ENCODE measurements at regions not wholly inside any gene's neighbourhood (a gene's known extent, or its start where the extent isn't known, plus 50 kb on each side); places are given as distances from the start of the nearest gene placed in this dataset.
"Not testable (repeated sequence)": the region's sequence is repeated elsewhere in the genome, so short reads cannot be mapped to it uniquely, and the experiment has no call there.

DNA sequence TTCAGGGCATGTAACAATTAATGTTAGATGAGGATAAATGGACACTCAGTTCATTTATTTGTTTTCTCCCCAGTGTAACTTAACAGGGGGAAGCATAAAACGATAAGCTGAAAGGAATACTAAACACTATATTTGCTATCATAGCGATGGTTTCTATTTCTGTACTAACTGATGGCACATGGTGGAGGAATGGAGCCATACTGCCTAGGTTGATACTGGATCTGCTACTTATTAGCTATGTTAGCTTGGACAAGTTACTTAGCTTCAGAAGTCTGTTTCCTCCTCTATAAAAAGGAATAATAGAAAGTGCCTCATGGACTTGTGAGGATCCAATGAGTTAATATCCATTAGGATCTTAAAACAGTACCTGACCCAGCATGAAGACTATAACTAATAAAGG is 127.5 kb downstream of the NBPF8 start:
- intact Hi-C loops (cut with DNase I); DNase-seq (ENCODE audit: low spot score); ATAC-seq: not testable (repeated sequence)

- ATAC-seq; DNase-seq (ENCODE audit: low spot score); intact Hi-C loops (cut with DNase I): not testable (repeated sequence)
Measured at GRCh38 chr1:120542940-120543339, 128.1 kb downstream of the NBPF8 start.

DNA sequence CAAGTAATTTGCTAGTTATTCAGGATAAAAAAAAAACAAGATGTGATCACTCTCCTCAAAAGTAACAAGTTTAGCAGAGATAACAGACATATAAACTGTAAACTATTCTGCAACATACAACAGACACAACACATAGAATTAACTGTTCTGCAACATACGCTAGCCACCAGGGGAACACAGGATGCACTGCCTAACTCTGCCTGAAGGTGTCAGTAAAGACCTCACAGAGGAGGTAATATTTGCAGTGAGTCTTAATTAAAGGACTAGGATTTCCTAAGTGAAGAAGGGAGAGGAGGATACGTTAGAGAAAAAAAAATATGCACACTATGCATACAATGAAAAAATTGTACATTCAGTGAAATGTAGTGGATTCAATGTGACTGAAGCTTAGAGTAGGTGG is 129.6 kb downstream of the NBPF8 start:
- ATAC-seq = peak; percentile 88
- intact Hi-C loops (cut with DNase I) = not testable (repeated sequence)
- peak; percentile 90 for DNase-seq (ENCODE audit: low spot score)

DNA sequence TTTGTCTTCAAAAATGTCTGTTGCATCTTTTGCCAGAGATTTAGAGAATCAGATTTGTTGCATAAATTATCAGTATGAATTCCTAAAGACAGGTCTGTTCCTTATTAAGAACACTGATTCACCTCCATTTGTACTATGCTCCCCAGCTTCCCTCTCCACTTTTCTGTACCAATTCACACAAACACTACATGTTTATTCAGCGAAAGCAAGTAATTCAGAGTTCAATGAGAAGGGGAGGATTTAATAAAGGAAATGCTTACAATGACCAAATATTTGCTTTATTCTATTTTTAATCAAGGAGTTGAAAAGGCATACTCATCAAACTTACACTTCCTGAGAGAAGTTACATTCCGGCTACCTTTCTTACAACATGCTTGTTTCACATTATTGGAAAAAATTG is 135.5 kb downstream of the NBPF8 start:
- ATAC-seq; DNase-seq (ENCODE audit: low spot score); intact Hi-C loops (cut with DNase I): not testable (repeated sequence)

GRCh38 chr1:120552190-120552589 is 137.4 kb downstream of the NBPF8 start:
- DNase-seq (ENCODE audit: low spot score); intact Hi-C loops (cut with DNase I); ATAC-seq: not testable (repeated sequence)

DNA sequence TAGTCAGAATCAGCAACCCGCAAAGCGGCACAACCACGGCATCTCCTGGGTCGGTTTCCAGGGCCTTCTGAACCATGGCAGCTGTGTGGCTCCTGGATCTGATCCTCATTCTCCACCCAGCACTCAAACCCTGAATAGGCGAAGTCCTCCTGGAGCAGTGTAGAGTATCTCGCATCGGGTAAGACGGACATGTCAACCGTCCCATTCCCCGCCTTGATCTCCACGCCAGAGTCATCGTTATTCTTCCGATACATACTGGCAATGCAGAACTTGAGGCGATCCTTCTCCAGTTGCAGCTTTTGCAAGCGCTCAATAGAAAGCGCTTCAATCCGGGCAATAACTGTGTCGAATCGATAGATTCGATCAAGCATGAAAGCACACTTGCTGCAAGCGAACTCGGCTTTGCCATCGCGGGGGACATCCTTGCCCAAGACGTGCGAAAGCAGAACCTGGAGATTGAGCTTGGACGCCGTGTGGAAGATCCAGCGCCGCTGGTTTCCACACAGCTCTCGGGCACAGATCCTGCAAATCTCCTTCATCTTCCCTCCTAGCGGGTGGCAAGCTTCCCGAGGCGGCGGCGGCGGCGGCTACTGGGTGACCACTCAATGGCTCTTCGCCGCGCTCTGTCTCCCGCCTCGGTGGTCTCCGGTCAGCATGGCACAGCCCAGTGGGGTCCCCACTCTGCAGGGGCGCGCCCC is 142.9 kb downstream of the NBPF8 start:
- DNase-seq (ENCODE audit: low spot score) = not testable (repeated sequence)

DNA sequence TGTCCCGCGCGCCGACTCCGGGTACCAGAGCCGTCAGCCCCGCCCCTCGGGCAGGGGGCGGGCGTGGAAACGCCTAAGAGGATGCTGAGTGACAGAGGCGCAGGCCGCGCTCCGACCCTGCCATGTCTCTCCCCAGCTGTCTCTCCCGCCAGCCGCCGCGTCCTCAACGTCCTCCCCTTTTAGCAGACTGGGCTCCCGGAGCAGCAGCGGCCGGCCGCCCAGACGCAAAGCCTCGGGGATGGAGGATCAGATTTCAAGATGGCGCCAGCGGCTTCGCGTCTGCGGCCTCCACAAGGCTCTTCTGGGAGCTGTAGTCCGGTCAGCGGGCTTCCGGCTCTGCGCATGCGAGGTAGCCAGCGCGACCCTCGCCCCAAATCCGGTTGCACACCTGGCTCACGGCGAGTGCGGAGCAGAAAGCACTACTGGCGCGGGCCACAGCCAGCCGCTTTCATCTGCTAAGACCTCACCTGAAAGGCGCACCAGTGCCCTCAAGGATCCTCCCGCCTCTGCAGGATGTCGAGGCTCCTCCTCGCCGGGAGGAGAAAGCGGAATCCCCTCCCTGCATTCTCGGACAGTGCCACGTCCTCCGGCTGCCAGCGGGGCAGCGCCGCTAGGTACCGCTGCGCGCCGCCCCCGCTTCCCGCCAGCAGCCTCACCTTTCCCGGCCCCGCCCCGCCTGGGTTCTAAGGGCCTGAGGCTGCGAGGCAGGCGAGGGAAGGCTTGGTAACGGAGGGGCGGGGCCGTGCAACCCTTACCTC is 143.6 kb downstream of the NBPF8 start:
- intact Hi-C loops (cut with DNase I) = not testable (repeated sequence)
- ATAC-seq (peak; percentile 97), DNase-seq (ENCODE audit: low spot score) (peak; percentile 79)

More for the DNA sequence above, 142.9 kb downstream of the NBPF8 start:
- intact Hi-C loops (cut with DNase I) = not testable (repeated sequence)
- ATAC-seq = peak; percentile 39

DNA sequence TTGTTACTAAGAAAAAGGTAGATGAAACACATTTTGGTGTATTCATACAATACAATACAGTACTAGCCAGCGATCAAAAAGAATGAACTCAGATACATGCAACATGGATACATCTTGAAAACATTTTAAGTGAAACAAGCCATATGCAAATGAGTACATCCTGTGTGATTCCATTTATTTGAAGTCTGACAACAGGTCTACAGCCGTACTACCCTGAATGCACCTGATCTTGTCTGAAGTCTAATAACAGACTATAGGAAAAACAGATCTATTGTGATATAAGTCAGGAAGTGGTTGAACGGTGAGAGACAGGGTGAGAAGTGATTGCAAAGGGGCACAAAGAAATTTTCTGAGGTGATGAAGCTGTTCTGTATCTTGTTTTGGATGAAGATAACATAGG is 146.9 kb downstream of the NBPF8 start:
- intact Hi-C loops (cut with DNase I); ATAC-seq; DNase-seq (ENCODE audit: low spot score): not testable (repeated sequence)

- ATAC-seq; DNase-seq (ENCODE audit: low spot score); intact Hi-C loops (cut with DNase I): not testable (repeated sequence)
Measured at GRCh38 chr1:120565396-120565795, 150.6 kb downstream of the NBPF8 start.

- DNase-seq (ENCODE audit: low spot score); intact Hi-C loops (cut with DNase I): not testable (repeated sequence)
- peak; percentile 60 for ATAC-seq
Measured at GRCh38 chr1:120567620-120568019, 152.8 kb downstream of the NBPF8 start.

DNA sequence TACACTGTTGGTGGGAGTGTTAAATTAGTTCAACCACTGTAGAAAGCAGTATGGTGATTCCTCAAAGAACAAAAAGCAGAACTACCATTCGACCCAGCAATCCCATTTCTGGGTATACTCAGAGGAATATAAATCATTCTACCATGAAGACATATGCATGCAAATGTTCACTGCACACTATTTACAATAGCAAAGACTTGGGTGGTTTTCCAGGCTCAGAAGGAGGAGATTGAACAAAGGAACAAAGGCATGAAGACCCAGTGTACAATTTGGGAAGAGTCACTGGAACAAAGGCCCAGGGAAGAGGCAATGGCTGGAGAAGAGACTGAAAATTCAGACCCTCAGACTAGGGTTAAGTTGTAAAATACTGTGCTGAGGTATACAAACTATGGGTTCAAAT is 148.5 kb upstream of the NBPF26 start:
- intact Hi-C loops (cut with DNase I); DNase-seq (ENCODE audit: low spot score); ATAC-seq: not testable (repeated sequence)

DNA sequence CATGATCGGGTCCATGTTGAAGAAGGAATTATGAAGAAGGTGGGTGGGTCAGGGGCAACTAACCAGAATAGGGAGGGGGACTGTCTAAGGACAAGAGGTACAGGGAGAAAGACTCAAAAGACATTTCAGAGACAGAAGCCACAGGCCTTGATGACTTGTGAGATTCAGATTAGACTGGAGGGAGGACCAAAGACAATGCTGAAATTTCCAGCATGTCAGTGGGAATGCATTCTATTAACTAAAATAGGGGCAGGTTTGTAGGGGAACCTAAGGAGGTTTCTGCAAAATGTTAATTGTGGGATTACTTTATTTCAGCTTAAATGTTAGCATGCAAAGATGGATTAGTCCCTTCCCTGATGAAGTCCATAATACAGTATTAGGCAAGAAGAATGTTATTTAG is 141.6 kb upstream of the NBPF26 start:
- intact Hi-C loops (cut with DNase I); ATAC-seq; DNase-seq (ENCODE audit: low spot score): not testable (repeated sequence)

DNA sequence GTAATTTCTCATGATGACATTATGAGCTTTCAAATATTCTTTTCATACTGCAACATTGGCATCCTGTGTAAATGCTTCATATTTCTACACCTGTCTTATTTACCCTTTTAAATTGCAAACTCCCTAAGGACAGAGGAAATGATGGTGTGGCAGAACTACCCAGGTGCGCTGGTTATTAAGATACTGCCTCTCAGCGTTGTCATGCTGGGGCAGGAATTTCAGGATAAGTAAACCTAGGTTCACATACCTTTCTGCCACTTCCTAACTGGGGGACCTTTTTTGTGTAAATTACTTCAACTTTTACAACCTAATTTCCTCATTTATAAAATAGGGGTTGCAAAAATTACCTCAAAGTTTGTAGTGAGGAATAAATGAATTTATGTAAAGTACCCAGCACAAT is 137.7 kb upstream of the NBPF26 start:
- DNase-seq (ENCODE audit: low spot score); ATAC-seq; intact Hi-C loops (cut with DNase I): not testable (repeated sequence)

- ATAC-seq; intact Hi-C loops (cut with DNase I); DNase-seq (ENCODE audit: low spot score): not testable (repeated sequence)
Measured at GRCh38 chr1:120588811-120589210, 134.9 kb upstream of the NBPF26 start.

DNA sequence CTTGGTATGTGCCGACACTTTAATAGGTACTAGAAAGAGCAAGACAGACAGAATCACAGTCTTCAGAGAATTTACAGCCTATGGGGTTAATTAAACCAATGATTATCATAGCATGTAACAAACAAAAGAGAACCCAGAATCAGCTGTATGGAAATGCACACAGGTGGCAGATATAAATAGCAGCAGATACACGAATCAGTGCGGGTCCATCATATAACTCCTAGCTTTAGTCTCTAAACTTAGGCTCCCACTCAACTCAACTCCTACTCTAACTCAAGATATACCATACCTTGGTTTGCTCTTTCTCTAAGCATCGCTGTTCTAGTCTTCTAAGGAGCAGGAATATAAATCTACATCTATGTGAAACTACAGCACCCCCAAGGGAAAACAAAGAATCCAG is 132.0 kb upstream of the NBPF26 start:
- DNase-seq (ENCODE audit: low spot score); ATAC-seq; intact Hi-C loops (cut with DNase I): not testable (repeated sequence)

DNA sequence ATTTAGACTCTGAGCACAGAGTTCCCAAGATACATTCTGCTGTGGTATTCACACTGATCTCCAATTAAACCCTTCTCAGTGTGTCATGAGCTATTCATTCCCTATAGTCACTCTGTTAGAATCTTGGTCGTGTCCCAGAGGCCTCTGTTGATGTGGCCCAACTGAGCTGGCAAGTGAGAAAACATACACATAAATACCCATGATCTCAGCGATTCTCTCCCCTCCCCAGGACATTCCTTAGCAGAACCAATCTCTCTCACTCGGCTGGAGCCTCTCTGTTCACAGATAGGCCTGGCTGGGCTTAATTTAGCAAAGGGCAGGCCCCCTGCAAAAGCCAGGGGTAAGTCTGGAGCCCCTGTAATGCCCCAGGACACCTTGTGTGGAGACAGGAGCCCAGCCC is 130.8 kb upstream of the NBPF26 start:
- intact Hi-C loops (cut with DNase I); DNase-seq (ENCODE audit: low spot score): not testable (repeated sequence)
- ATAC-seq = peak; percentile 79

- intact Hi-C loops (cut with DNase I); DNase-seq (ENCODE audit: low spot score): not testable (repeated sequence)
- peak; percentile 52 for ATAC-seq
Measured at GRCh38 chr1:120593648-120594047, 130.1 kb upstream of the NBPF26 start.

GRCh38 chr1:120598331-120598951 is 125.3 kb upstream of the NBPF26 start:
- DNase-seq (ENCODE audit: low spot score); intact Hi-C loops (cut with DNase I): not testable (repeated sequence)
- peak; percentile 30 for ATAC-seq

DNA sequence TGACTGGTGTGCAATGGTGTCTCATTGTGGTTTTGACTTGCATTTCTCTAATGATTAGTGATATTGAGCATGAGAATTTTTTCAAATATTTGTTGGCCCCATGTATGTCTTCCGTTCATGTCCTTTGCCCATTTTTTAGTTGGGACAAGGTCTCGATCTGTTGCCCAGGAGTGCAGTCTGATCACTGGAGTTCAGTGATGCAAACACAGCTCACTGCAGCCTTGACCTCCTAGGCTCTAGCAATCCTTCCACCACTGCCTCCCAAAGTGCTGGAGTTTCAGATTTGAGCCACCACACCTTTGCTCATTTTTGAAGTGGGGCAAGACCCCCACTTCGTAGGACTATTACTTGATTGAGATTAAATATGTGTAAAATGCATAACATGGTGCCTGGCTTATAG is 124.2 kb upstream of the NBPF26 start:
- intact Hi-C loops (cut with DNase I); DNase-seq (ENCODE audit: low spot score); ATAC-seq: not testable (repeated sequence)
